Mesenchymal stem cell (in vitro differentiated cells and primary cell): ENCODE measurements at regions not wholly inside any gene's neighbourhood (a gene's known extent, or its start where the extent isn't known, plus 50 kb on each side); places are given as distances from the start of the nearest gene placed in this dataset.

Experiments used
- DNase-seq: peaks from one replicate; pipeline ENCODE4 v3.0.0-alpha.2; 2013
- H2AFZ ChIP-seq: one replicate; pipeline ENCODE4 v1.6.1; 2013; ENCODE audit warnings: low read depth, mild to moderate bottlenecking, control low read depth, inconsistent platforms, low read length, moderate library complexity
- H2AK5ac ChIP-seq: 2 replicates; pipeline ENCODE4 v1.6.1; 2013; ENCODE audit warnings: low read length, moderate library complexity, mild to moderate bottlenecking, inconsistent platforms; ENCODE audit not compliant: severe bottlenecking
- H2BK120ac ChIP-seq: one replicate; pipeline ENCODE4 v1.6.1; 2013; ENCODE audit warnings: low read depth, mild to moderate bottlenecking, inconsistent platforms, low read length, moderate library complexity
- H2BK12ac ChIP-seq, 2 experiments: one replicate each; pipeline ENCODE4 v1.6.1; 2013; ENCODE audit warnings: inconsistent platforms in 2 of 2, low read length in 2 of 2, mild to moderate bottlenecking in 2 of 2, moderate library complexity in 2 of 2, control low read depth in 1 of 2
- H2BK15ac ChIP-seq: one replicate; pipeline ENCODE4 v1.6.1; 2013; ENCODE audit warnings: mild to moderate bottlenecking, low read depth, inconsistent platforms; ENCODE audit not compliant: poor library complexity, severe bottlenecking
- H2BK5ac ChIP-seq: 2 replicates; pipeline ENCODE4 v1.6.1; 2013; ENCODE audit warnings: low read depth, mild to moderate bottlenecking, low read length, control low read depth, inconsistent platforms; ENCODE audit not compliant: poor library complexity, severe bottlenecking
- H3K14ac ChIP-seq, 2 experiments: one replicate each; pipeline ENCODE4 v1.6.1; 2013; ENCODE audit warnings: inconsistent platforms in 2 of 2, low read length in 2 of 2, control low read depth in 1 of 2, mild to moderate bottlenecking in 1 of 2, moderate library complexity in 1 of 2
- H3K18ac ChIP-seq, 2 experiments: one replicate each; pipeline ENCODE4 v1.6.1; 2013; ENCODE audit warnings: inconsistent platforms in 2 of 2, low read length in 2 of 2, control low read depth in 1 of 2, low read depth in 1 of 2, mild to moderate bottlenecking in 1 of 2
- H3K23ac ChIP-seq, 2 experiments: one replicate each; pipeline ENCODE4 v1.6.1; 2013; ENCODE audit warnings: inconsistent platforms in 2 of 2, low read length in 2 of 2, mild to moderate bottlenecking in 2 of 2, moderate library complexity in 2 of 2, control low read depth in 1 of 2
- H3K27ac ChIP-seq: 2 replicates; pipeline ENCODE4 v1.5.1; 2013; ENCODE audit warnings: mild to moderate bottlenecking, moderate library complexity, low read length, control low read depth, inconsistent platforms; ENCODE audit not compliant: poor library complexity, severe bottlenecking
- H3K27me3 ChIP-seq, 2 experiments: 2 replicates each; pipeline versions ENCODE4 v1.6.1 to v1.7.0; 2013; ENCODE audit warnings: low read length in 2 of 2, mild to moderate bottlenecking in 2 of 2, moderate library complexity in 2 of 2, control low read depth in 1 of 2, inconsistent platforms in 1 of 2; ENCODE audit not compliant: control insufficient read depth in 1 of 2, insufficient read depth in 1 of 2
- H3K36me3 ChIP-seq, 2 experiments: 2 replicates each; pipeline versions ENCODE4 v1.6.1 to v1.7.0; 2013; ENCODE audit warnings: low read length in 2 of 2, control low read depth in 1 of 2, inconsistent platforms in 1 of 2, low read depth in 1 of 2, mild to moderate bottlenecking in 1 of 2; ENCODE audit not compliant: insufficient read depth in 2 of 2, control insufficient read depth in 1 of 2
- H3K4ac ChIP-seq, 2 experiments: one replicate each; pipeline ENCODE4 v1.6.1; 2013; ENCODE audit warnings: inconsistent platforms in 2 of 2, low read length in 2 of 2, mild to moderate bottlenecking in 2 of 2, moderate library complexity in 2 of 2, control low read depth in 1 of 2, low read depth in 1 of 2
- H3K4me1 ChIP-seq: 2 replicates; pipeline ENCODE4 v1.6.1; 2013; ENCODE audit warnings: low read depth, low read length, control low read depth; ENCODE audit not compliant: control insufficient read depth, insufficient read depth
- H3K4me2 ChIP-seq: 2 replicates; pipeline ENCODE4 v1.6.1; 2013; ENCODE audit warnings: low read length, mild to moderate bottlenecking, inconsistent platforms; ENCODE audit not compliant: poor library complexity, severe bottlenecking
- H3K4me3 ChIP-seq, 2 experiments: 2 replicates each; pipeline versions ENCODE4 v1.5.1 to v1.7.0; 2013; ENCODE audit warnings: low read length in 2 of 2, mild to moderate bottlenecking in 2 of 2, control low read depth in 1 of 2, low read depth in 1 of 2; ENCODE audit not compliant: insufficient read depth in 1 of 2
- H3K79me1 ChIP-seq: replicated peaks from 2 replicates; pipeline ENCODE4 v1.6.1; 2013; ENCODE audit warnings: mild to moderate bottlenecking, control low read depth, low read length, inconsistent platforms; ENCODE audit not compliant: poor library complexity, severe bottlenecking
- H3K9ac ChIP-seq: 2 replicates; pipeline ENCODE4 v1.7.0; 2013; ENCODE audit warnings: mild to moderate bottlenecking, low read length, moderate library complexity
- H3K9me3 ChIP-seq: 2 replicates; pipeline ENCODE4 v1.7.0; 2013; ENCODE audit warnings: mild to moderate bottlenecking, low read length; ENCODE audit not compliant: control insufficient read depth
- H4K8ac ChIP-seq: one replicate; pipeline ENCODE4 v1.6.1; 2013; ENCODE audit warnings: inconsistent platforms, mild to moderate bottlenecking, low read length, moderate library complexity
- H4K91ac ChIP-seq: one replicate; pipeline ENCODE4 v1.6.1; 2013; ENCODE audit warnings: mild to moderate bottlenecking, low read length, inconsistent platforms
- WGBS: methylation state at CpG from one replicate; pipeline ENCODE4 v1.1.7; 2013; ENCODE audit warnings: mixed read lengths; 5-methylcytosine and 5-hydroxymethylcytosine counted together

DNA sequence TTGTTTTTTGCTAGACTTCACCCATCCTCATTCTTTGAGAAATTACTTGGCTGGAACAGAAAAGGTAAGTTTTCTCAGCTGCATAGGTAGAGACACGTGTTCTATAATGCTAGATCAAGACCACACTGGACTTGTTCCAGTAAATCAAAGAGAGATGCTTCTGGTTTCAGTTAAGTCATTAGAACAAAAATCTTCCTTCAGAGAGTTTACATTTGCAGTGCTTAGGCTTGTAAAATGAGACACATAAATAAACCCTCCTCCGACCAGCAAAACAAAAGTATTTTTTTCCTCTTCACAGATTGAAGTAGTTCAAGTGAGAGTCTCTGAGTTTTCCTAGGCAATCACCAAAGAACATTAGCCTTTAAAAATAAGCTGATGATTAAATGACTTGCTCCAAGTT lies 87.3 kb upstream of the PROK2 start:
- Histone ChIP-seq H2BK12ac (no peak overlapping the region), H3K27ac (no peak overlapping the region), H4K91ac (no peak overlapping the region), H2AFZ (no peak overlapping the region), H3K4ac (no peak overlapping the region), H3K9ac (peak overlapping the region; percentile 2), H2BK120ac (no peak overlapping the region), H3K4me2 (no peak overlapping the region), H3K4me3 (no peak overlapping the region), H2BK5ac (no peak overlapping the region), H2BK15ac (no peak overlapping the region), H3K14ac (no peak overlapping the region), H3K18ac (no peak overlapping the region), H3K79me1 (no peaks in the 10 kb centered on the region), H3K36me3 (no peaks in the 10 kb centered on the region), H3K23ac (no peak overlapping the region), H3K4me1 (no peaks in the 10 kb centered on the region), H2AK5ac (no peak overlapping the region), H3K9me3 (peaks cover 14% of the 10 kb centered on the region), H3K27me3 (peaks cover 0 to 17% of the 10 kb centered on the region in 2 experiments), H4K8ac (no peak overlapping the region)
- WGBS = 67% methylated on average over 1 of the region's 2 CpGs
- DNase-seq = peak; percentile 16

DNA sequence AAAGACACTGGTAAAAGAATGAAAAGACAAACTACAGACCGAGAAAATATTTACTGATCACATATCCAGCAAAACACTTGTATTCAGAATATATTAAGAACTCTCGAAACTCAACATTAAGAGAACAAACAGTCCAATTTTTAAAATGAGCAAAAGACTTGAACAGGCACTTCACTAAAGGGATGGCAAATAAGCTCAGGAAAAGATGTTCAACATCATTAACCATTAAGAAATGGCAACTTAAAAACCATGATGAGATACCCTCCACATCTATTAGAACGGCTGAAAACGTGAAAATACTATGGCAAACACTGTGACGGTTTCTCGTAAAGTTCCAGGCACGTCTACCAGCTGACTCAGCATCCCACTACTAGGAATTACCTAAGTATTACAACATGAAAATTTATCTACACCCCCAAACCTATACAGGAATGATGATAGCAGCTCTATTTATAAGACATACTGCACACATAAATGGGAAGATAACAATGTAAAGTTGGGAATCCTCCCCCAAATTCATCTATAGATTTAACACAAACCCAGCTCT lies 86.1 kb upstream of the PROK2 start:
- Histone ChIP-seq H3K27me3 (peaks cover 0 to 8% of the 10 kb centered on the region in 2 experiments), H2BK5ac (no peak overlapping the region), H2AFZ (no peak overlapping the region), H3K27ac (no peak overlapping the region), H3K14ac (no peak overlapping the region), H3K36me3 (no peaks in the 10 kb centered on the region), H4K8ac (no peak overlapping the region), H2BK15ac (no peak overlapping the region), H3K79me1 (no peaks in the 10 kb centered on the region), H3K23ac (no peak overlapping the region), H3K9me3 (peaks cover 14% of the 10 kb centered on the region), H3K4me3 (no peak overlapping the region), H3K18ac (no peak overlapping the region), H2BK12ac (no peak overlapping the region), H2BK120ac (no peak overlapping the region), H3K9ac (no peak overlapping the region), H4K91ac (no peak overlapping the region), H3K4me1 (no peaks in the 10 kb centered on the region), H3K4ac (no peak overlapping the region), H3K4me2 (no peak overlapping the region), H2AK5ac (no peak overlapping the region)
- 85% methylated on average over 7 of the region's 7 CpGs for WGBS
- DNase-seq = no peak

DNA sequence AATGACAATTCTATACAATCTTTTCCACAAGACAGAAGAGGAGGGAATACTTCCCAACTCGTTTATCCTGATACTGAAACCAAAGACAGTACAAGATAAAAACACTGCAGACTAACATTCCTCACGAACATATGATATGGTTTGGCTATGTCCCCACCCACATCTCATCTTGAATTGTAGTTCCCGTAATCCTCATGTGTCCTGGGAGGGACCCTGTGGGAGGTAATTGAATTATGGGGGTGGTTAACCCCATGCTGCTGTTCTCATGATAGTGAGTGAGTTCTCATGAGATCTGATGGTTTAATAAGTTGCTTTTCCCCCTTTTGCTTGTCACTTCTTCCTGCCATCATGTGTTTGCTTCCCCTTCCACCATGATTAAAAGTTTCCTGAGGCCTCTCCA lies 83.9 kb upstream of the PROK2 start:
- Histone ChIP-seq H3K9me3 (peaks cover 14% of the 10 kb centered on the region), H2AFZ (no peak overlapping the region), H3K4me1 (no peaks in the 10 kb centered on the region), H4K91ac (no peak overlapping the region), H2BK15ac (no peak overlapping the region), H2BK120ac (no peak overlapping the region), H3K4me3 (no peak overlapping the region), H3K9ac (no peak overlapping the region), H3K4me2 (no peak overlapping the region), H2BK5ac (no peak overlapping the region), H3K27me3 (peaks cover 6 to 14% of the 10 kb centered on the region in 2 experiments), H3K36me3 (no peaks in the 10 kb centered on the region), H2BK12ac (no peak overlapping the region), H2AK5ac (no peak overlapping the region), H3K79me1 (no peaks in the 10 kb centered on the region), H4K8ac (no peak overlapping the region), H3K27ac (no peak overlapping the region), H3K14ac (no peak overlapping the region), H3K18ac (no peak overlapping the region), H3K4ac (no peak overlapping the region), H3K23ac (no peak overlapping the region)
- DNase-seq = no peak
- WGBS = 20% methylated on average over 1 of the region's 3 CpGs

DNA sequence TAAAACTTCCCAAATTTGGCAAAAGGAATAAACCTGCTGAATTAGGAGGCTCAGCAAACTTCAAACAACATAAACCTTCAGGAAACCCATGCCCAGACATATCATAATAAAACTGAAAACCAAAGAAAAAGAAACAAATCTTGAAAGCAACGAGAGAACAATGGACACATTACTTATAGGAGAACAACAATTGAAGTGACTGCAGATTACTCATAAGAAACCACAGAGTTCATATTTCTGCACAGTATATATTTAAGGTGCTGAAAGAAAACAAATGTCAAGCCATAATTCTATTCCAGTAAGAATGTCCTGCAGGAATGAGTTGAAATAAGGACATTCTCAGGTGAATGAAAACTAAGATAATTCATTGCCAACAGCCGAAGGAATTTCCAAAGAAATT lies 80.8 kb upstream of the PROK2 start:
- Histone ChIP-seq H3K4me1 (no peaks in the 10 kb centered on the region), H4K91ac (no peak overlapping the region), H2BK12ac (no peak overlapping the region), H3K9me3 (peaks cover 14% of the 10 kb centered on the region), H3K4me2 (no peak overlapping the region), H2BK120ac (no peak overlapping the region), H2BK5ac (no peak overlapping the region), H3K27me3 (peaks cover 6 to 37% of the 10 kb centered on the region in 2 experiments), H3K4me3 (no peak overlapping the region), H3K9ac (no peak overlapping the region), H3K27ac (no peak overlapping the region), H2AFZ (no peak overlapping the region), H3K4ac (no peak overlapping the region), H3K23ac (no peak overlapping the region), H3K14ac (no peak overlapping the region), H3K36me3 (no peaks in the 10 kb centered on the region), H3K18ac (no peak overlapping the region), H2AK5ac (no peak overlapping the region), H2BK15ac (no peak overlapping the region), H3K79me1 (no peaks in the 10 kb centered on the region), H4K8ac (no peak overlapping the region)
- DNase-seq = no peak
- 100% methylated on average over 1 of the region's 2 CpGs for WGBS
